KMS-11 (cell line): ENCODE measurements at regions not wholly inside any gene's neighbourhood (a gene's known extent, or its start where the extent isn't known, plus 50 kb on each side); places are given as distances from the start of the nearest gene placed in this dataset.

Source experiments
- H2AFZ ChIP-seq: fragments of 200-600 bp; sonication (generic); 2 replicates; pipeline ENCODE4 v1.6.1; 2016; ENCODE audit warnings: antibody characterized with exemption, mixed run types, low read depth
- H3K27ac ChIP-seq: fragments of 200-600 bp; sonication (generic); 2 replicates; pipeline ENCODE4 v1.6.1; 2016; ENCODE audit warnings: mild to moderate bottlenecking, mixed run types
- H3K27me3 ChIP-seq: fragments of 200-600 bp; sonication (generic); 2 replicates; pipeline ENCODE4 v1.6.1; 2017; ENCODE audit warnings: mild to moderate bottlenecking, low read depth, mixed run types, moderate library complexity; ENCODE audit not compliant: insufficient read depth
- H3K36me3 ChIP-seq: fragments of 200-600 bp; sonication (generic); 2 replicates; pipeline ENCODE4 v1.6.1; 2017; ENCODE audit warnings: mild to moderate bottlenecking, mixed run types; ENCODE audit not compliant: insufficient read depth
- H3K4me1 ChIP-seq: fragments of 200-600 bp; sonication (generic); 2 replicates; pipeline ENCODE4 v1.6.1; 2016; ENCODE audit warnings: mild to moderate bottlenecking, low read depth, mixed run types; ENCODE audit not compliant: poor library complexity, severe bottlenecking
- H3K4me2 ChIP-seq: fragments of 200-600 bp; sonication (generic); 2 replicates; pipeline ENCODE4 v1.7.0; 2016; ENCODE audit warnings: mild to moderate bottlenecking, mixed run types
- H3K4me3 ChIP-seq: fragments of 200-600 bp; sonication (generic); IDR thresholded peaks from 2 replicates; pipeline ENCODE4 v1.6.1; 2017; ENCODE audit warnings: low read depth, low read length, mixed read lengths; ENCODE audit not compliant: insufficient read depth
- H3K79me2 ChIP-seq: fragments of 200-600 bp; sonication (generic); 2 replicates; pipeline ENCODE4 v1.6.1; 2016; ENCODE audit warnings: low read depth, mixed run types; ENCODE audit not compliant: insufficient read depth
- H3K9ac ChIP-seq: fragments of 200-600 bp; sonication (generic); 2 replicates; pipeline ENCODE4 v1.6.1; 2016; ENCODE audit warnings: mild to moderate bottlenecking, mixed run types
- H4K20me1 ChIP-seq: fragments of 200-600 bp; sonication (generic); 2 replicates; pipeline ENCODE4 v1.6.1; 2016; ENCODE audit warnings: mild to moderate bottlenecking, mixed run types; ENCODE audit not compliant: insufficient read depth
- TF ChIP-seq, protein P1 (sequence below): fragments of 200-600 bp; sonication (generic); conservative IDR thresholded peaks from 2 replicates; pipeline ENCODE4 v1.6.1; 2017; ENCODE audit warnings: low read depth, mild to moderate bottlenecking, antibody characterized with exemption, low read length, moderate library complexity, mixed read lengths

DNA sequence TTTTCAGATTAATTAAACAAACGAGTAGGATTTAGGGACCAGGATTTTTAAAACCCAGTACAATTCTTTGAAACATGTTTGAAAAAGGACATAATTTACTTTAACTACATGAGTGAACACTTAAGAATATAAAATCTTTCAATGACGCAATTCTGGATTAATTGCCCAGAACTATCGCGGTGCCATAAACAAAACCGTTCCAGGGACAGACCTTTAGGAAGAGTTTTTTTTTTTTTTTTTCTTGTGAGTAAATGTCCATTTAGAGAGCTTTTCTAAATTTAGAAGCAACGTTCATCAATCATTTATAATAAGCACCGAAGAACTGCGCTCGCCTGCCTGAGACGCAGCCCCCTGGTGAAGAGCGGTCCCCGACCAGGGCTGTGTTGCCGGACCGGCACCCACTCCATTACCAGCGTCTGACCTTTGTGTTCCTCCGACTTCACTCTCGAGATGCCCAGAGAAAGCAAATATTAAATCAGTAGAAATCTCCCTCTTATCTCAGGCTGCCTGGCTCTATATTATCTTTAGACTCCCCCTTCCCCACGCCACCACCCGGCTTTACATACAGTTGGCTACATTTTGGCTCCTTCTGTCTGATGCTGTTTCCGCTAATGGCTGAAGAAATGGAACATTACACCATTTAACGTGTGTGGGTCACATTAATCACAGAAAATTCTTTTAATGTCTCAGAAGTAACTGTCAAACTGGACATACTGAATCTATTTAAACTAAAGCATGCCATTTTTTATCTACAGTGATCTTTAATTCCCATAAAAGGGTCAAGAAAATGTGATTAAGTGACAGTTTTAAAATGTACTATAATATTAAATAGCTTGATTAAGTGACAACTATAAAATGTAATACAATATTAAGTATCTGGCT, 364.0 kb upstream of the MEIS1 start:
- Histone ChIP-seq H3K9ac (no peak overlapping the region), H3K4me1 (peaks cover 2% of the 10 kb centered on the region), H3K27me3 (no peaks in the 10 kb centered on the region), H2AFZ (no peak overlapping the region), H3K4me3 (no peak overlapping the region), H3K36me3 (no peaks in the 10 kb centered on the region), H4K20me1 (no peaks in the 10 kb centered on the region), H3K4me2 (no peak overlapping the region), H3K79me2 (no peaks in the 10 kb centered on the region), H3K27ac (no peak overlapping the region)
- TF ChIP-seq, protein P1, sequence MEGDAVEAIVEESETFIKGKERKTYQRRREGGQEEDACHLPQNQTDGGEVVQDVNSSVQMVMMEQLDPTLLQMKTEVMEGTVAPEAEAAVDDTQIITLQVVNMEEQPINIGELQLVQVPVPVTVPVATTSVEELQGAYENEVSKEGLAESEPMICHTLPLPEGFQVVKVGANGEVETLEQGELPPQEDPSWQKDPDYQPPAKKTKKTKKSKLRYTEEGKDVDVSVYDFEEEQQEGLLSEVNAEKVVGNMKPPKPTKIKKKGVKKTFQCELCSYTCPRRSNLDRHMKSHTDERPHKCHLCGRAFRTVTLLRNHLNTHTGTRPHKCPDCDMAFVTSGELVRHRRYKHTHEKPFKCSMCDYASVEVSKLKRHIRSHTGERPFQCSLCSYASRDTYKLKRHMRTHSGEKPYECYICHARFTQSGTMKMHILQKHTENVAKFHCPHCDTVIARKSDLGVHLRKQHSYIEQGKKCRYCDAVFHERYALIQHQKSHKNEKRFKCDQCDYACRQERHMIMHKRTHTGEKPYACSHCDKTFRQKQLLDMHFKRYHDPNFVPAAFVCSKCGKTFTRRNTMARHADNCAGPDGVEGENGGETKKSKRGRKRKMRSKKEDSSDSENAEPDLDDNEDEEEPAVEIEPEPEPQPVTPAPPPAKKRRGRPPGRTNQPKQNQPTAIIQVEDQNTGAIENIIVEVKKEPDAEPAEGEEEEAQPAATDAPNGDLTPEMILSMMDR: no peak

DNA sequence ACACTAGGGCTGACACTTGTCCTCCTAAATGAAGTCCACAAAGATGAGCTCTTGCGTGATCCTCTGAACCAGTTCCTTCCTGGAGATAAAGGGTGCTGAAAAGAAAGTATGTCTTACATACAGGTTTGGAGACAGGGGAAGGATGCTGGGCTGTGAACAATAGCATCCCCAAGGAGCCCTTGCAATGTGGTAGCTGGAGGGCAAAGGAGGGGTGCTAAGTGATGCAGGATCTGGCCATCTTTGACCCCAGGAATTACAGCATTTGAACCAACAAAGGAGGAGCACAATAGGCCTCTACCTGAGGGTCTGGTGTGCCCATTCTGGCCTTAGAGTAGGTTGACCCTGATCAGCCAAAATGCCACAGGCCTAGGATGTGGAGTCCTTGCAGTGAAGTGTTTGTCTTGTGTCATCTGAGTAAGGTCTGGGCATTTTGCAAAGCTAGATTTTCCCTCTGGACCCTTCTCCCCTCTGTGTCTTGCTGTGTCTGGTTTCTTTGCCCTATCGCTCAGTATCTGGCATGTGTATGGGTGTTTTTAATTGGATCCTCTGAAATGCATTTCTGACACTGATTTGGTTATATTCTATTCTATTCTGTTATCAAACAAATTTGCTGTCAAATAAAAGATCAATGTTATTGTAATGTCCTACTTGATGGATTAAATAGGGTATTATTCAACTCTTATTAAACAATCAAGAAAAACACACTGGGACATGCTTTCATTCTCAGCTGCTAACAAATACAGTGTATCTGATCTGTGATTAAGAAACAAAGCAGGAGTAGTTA, 364.8 kb upstream of the MEIS1 start:
- Histone ChIP-seq H3K4me2 (no peak overlapping the region), H3K4me1 (no peaks in the 10 kb centered on the region), H3K27me3 (no peaks in the 10 kb centered on the region), H3K4me3 (no peak overlapping the region), H4K20me1 (no peaks in the 10 kb centered on the region), H3K27ac (no peak overlapping the region), H3K9ac (no peak overlapping the region), H2AFZ (no peak overlapping the region), H3K79me2 (no peaks in the 10 kb centered on the region), H3K36me3 (no peaks in the 10 kb centered on the region)
- TF ChIP-seq, protein P1: no peak

DNA sequence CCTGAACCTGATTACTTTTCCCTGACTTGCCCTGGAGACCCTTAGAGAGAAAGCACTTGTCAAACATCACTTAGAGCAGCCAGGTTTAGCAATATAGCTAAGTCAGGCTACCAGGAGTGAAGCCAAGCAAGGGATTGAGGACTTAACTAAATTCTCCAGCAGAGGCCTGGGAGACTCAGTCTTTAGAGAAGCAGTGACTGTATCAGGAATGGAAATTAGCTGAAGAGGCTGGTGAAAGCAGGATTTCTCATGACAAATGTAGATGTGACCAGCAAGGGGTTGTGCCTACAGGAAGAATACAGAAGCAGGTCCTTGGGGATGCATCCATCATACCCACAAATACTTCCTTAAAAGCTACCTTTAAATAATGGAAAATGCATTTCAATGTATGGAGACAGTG, 368.9 kb upstream of the MEIS1 start:
- Histone ChIP-seq H3K9ac (no peak overlapping the region), H4K20me1 (no peaks in the 10 kb centered on the region), H3K27ac (no peak overlapping the region), H2AFZ (no peak overlapping the region), H3K4me3 (no peak overlapping the region), H3K4me2 (no peak overlapping the region), H3K4me1 (no peaks in the 10 kb centered on the region), H3K79me2 (no peaks in the 10 kb centered on the region), H3K27me3 (no peaks in the 10 kb centered on the region), H3K36me3 (no peaks in the 10 kb centered on the region)
- TF ChIP-seq, protein P1: no peak

DNA sequence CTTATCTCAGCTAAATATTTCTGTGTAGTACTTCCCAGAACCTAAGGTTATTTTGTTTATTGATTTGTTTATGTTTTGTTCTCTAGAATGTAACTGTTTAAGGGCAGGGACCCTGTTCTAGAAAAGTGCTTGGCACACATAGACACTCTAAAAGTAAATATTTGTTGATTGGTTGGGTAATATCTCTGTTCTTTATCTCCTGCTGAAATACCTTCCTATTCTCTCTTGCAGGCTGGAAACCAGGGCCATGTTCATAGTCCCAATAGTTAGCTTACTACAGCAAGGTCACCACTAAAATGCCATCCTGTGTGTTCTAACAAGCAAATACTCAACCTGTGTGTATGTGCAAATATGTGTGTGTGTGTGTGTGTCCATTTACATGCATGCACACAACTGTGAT, 375.6 kb upstream of the MEIS1 start:
- Histone ChIP-seq H3K4me1 (no peaks in the 10 kb centered on the region), H4K20me1 (no peaks in the 10 kb centered on the region), H3K9ac (no peak overlapping the region), H3K4me3 (no peak overlapping the region), H3K36me3 (no peaks in the 10 kb centered on the region), H3K4me2 (no peak overlapping the region), H3K27me3 (no peaks in the 10 kb centered on the region), H2AFZ (no peak overlapping the region), H3K79me2 (no peaks in the 10 kb centered on the region), H3K27ac (no peak overlapping the region)
- TF ChIP-seq, protein P1: no peak
